ENCODE measurements at regions not wholly inside any gene's neighbourhood (a gene's known extent, or its start where the extent isn't known, plus 50 kb on each side); places are given as distances from the start of the nearest gene placed in this dataset.

DNA sequence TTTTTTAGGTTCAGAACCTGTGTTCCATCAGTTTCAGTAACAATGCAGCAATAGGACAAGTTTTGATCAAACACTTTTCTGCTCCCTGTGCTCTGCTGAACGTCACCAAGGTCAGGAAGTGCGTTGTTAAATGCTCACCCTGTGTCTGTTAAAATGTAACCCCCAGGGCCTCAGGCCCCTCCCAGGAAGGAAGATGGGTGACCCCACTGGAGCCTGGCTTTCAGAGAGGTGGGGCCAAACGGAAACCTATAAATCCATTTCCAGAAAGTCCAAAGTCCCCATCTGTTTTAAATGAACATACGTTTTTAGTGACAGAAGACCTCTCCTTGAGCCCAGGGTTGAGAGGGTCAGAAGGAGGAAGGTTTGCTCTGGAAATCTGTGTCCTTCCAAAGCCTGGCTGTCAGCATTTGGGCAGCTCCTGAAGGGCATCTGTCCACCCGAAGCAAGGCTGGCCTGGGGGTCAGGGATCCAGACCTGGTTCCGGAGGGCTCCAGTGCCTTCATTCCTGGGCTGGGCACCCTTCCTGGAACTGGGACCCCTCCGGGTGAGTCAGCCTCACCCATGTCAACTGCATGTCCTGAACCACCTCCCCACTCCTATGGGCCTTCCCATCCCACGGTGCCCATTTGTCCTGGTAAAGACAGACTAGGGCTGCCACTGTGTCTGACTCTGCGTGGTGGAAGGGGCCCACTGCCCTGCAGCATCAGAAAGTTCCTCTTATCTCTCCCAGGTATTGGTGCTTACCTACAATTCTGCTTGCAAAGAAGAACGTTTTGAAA, 117.4 kb upstream of the COPS8 start:
- FAIRE-seq (no peak), DNase-seq (peak; percentile 73 to 95)
- H3K27me3 ChIP-seq (ENCODE audit: control insufficient read depth in 3 of 3, insufficient read depth in 3 of 3, low read length in 3 of 3), result no peaks in the 10 kb centered on the region
- WGBS, 3 donors, result 27 to 50% (median 41%) methylated on average over 10 of the region's 10 CpGs
- H3K36me3 ChIP-seq (ENCODE audit: control insufficient read depth in 3 of 3, insufficient read depth in 2 of 3, low read depth in 1 of 3, low read length in 3 of 3), result no peaks in the 10 kb centered on the region
- peaks cover 6 to 63% (median 25%) of the 10 kb centered on the region in 3 donors for H3K4me1 ChIP-seq (ENCODE audit: control insufficient read depth in 3 of 3, insufficient read depth in 2 of 3, low read depth in 1 of 3, low read length in 2 of 3)
- peaks cover 0 to 2% of the 10 kb centered on the region in 2 donors for H3K9me3 ChIP-seq (ENCODE audit: control insufficient read depth in 2 of 2, insufficient read depth in 1 of 2, low read depth in 1 of 2, low read length in 1 of 2)
- H3K4me3 ChIP-seq (ENCODE audit: low read depth in 1 of 3, low read length in 3 of 3), result peak overlapping the region in 2 of 3 donors; percentile 14 to 32
- peak overlapping the region; percentile 67 to 95 (median 90) for H3K27ac ChIP-seq (ENCODE audit: low read depth in 1 of 3, low read length in 2 of 3)

DNA sequence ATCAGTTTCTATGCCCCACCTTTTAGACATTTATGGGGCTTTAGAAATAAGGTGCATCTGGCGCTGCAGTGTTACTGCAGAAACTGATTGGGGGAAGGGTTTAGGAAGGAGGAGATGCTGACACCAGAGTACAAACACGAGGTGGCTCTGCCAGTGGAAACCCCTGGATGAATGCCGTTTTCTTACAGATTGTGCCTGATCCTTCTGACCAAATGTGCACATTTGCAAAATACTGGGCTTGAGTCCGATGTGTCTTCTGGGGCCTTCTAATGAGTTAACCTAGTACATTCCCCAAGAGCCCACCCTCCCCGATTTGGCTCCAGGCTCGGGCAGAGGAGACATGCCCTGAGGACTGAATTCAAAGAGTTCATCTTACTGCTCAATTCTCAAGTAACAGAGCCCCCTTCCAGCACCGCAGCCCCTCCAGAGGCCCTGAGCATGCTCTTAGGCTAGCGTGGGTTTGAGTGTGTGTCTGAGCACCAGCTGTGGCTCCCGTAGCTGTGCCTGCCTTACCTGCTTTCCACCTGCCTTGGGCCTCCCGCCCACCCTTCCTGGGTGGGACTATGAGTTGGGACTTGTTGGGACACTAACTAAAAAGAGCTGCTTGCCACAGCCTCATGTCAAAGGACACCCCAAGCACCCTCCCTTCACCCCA, 116.7 kb upstream of the COPS8 start:
- Histone ChIP-seq H3K27me3 (ENCODE audit: control insufficient read depth in 3 of 3, insufficient read depth in 3 of 3, low read length in 3 of 3) (no peaks in the 10 kb centered on the region), H3K36me3 (ENCODE audit: control insufficient read depth in 3 of 3, insufficient read depth in 2 of 3, low read depth in 1 of 3, low read length in 3 of 3) (no peaks in the 10 kb centered on the region), H3K9me3 (ENCODE audit: control insufficient read depth in 2 of 2, insufficient read depth in 1 of 2, low read depth in 1 of 2, low read length in 1 of 2) (peaks cover 0 to 2% of the 10 kb centered on the region in 2 donors), H3K27ac (ENCODE audit: low read depth in 1 of 3, low read length in 2 of 3) (peak overlapping the region; percentile 67 to 95 (median 90)), H3K4me1 (ENCODE audit: control insufficient read depth in 3 of 3, insufficient read depth in 2 of 3, low read depth in 1 of 3, low read length in 2 of 3) (peaks cover 6 to 70% (median 25%) of the 10 kb centered on the region in 3 donors), H3K4me3 (ENCODE audit: low read depth in 1 of 3, low read length in 3 of 3) (peak overlapping the region in 1 of 3 donors; percentile 32)
- no peak for FAIRE-seq
- 67 to 86% (median 70%) methylated on average over 10 of the region's 10 CpGs for WGBS, 3 donors
- peak in 1 of 2 donors; percentile 38 for DNase-seq

DNA sequence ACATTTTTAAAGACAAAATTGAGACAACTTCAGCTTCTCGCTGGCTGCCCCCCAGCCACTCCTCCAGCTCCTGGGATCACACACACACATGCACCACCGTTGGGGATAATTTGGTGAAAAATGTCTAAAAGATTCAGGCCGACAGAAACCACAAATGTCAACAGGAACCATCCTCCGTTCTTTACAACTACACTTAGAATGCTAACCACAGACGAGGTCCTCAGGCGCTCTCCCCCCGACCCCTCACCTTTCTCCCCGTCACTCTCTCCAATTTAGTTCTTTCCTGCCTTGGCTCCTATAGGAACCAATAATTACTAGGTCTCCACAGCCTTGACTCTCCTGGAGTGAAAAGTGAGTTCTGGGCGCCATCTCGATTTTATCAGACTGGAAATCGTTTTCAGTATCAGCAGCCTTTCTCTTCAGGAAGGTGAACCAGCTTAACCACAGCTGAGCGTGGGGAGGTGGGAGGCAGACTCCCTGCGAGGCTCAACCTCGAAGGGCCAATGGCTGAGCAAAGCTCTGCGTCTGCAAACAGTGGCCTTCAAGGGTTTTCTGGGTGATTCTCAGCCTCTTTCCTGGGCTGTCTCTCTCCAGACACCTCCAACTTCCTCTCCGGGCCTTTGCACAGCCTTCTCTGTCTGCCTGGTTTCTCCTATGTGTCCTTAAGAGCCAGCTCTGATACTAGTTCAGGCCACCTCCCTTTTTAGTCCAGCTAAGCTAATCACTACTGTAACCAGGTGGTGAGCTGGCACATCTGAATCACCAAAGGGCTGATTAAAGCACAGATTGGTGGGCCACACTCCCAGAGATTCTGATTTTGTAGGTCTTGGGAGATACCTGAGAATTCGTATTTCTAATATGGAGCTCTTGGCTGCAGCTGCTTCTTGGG, 115.7 kb upstream of the COPS8 start:
- 69 to 83% (median 70%) methylated on average over 17 of the region's 17 CpGs for WGBS, 3 donors
- no peak for FAIRE-seq
- peaks cover 0 to 2% of the 10 kb centered on the region in 2 donors for H3K9me3 ChIP-seq (ENCODE audit: control insufficient read depth in 2 of 2, insufficient read depth in 1 of 2, low read depth in 1 of 2, low read length in 1 of 2)
- H3K36me3 ChIP-seq (ENCODE audit: control insufficient read depth in 3 of 3, insufficient read depth in 2 of 3, low read depth in 1 of 3, low read length in 3 of 3), result no peaks in the 10 kb centered on the region
- H3K27me3 ChIP-seq (ENCODE audit: control insufficient read depth in 3 of 3, insufficient read depth in 3 of 3, low read length in 3 of 3), result no peaks in the 10 kb centered on the region
- peak in 1 of 2 donors; percentile 4 for DNase-seq
- peaks cover 6 to 75% (median 25%) of the 10 kb centered on the region in 3 donors for H3K4me1 ChIP-seq (ENCODE audit: control insufficient read depth in 3 of 3, insufficient read depth in 2 of 3, low read depth in 1 of 3, low read length in 2 of 3)
- H3K27ac ChIP-seq (ENCODE audit: low read depth in 1 of 3, low read length in 2 of 3), result peak overlapping the region; percentile 41 to 95 (median 90)
- no peak overlapping the region for H3K4me3 ChIP-seq (ENCODE audit: low read depth in 1 of 3, low read length in 3 of 3)

DNA sequence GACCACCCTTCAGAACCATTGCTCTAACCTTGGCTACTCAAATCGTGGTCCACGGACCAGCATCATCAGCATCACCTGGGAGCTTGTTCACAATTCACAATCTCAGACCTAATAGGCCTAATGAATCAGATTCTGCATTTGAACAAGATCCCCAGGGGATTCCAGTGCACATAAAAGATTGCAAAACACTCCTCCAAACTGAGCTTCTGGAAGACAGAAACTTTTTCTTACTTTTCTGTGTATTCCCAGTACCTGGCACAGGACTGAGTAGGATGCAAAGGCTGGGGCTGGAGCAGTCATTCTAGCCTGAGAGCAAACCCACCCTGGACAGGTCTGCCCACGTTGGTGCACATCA, 115.1 kb upstream of the COPS8 start:
- no peaks in the 10 kb centered on the region for H3K27me3 ChIP-seq (ENCODE audit: control insufficient read depth in 3 of 3, insufficient read depth in 3 of 3, low read length in 3 of 3)
- H3K9me3 ChIP-seq (ENCODE audit: control insufficient read depth in 2 of 2, insufficient read depth in 1 of 2, low read depth in 1 of 2, low read length in 1 of 2), result peaks cover 0 to 2% of the 10 kb centered on the region in 2 donors
- H3K4me3 ChIP-seq (ENCODE audit: low read depth in 1 of 3, low read length in 3 of 3), result no peak overlapping the region
- no peaks in the 10 kb centered on the region for H3K36me3 ChIP-seq (ENCODE audit: control insufficient read depth in 3 of 3, insufficient read depth in 2 of 3, low read depth in 1 of 3, low read length in 3 of 3)
- WGBS, 3 donors, result 89 to 96% (median 93%) methylated on average over 3 of the region's 3 CpGs
- DNase-seq, result no peak
- H3K4me1 ChIP-seq (ENCODE audit: control insufficient read depth in 3 of 3, insufficient read depth in 2 of 3, low read depth in 1 of 3, low read length in 2 of 3), result peaks cover 6 to 75% (median 25%) of the 10 kb centered on the region in 3 donors
- H3K27ac ChIP-seq (ENCODE audit: low read depth in 1 of 3, low read length in 2 of 3), result peak overlapping the region in 2 of 3 donors; percentile 10 to 95
- FAIRE-seq, result no peak

DNA sequence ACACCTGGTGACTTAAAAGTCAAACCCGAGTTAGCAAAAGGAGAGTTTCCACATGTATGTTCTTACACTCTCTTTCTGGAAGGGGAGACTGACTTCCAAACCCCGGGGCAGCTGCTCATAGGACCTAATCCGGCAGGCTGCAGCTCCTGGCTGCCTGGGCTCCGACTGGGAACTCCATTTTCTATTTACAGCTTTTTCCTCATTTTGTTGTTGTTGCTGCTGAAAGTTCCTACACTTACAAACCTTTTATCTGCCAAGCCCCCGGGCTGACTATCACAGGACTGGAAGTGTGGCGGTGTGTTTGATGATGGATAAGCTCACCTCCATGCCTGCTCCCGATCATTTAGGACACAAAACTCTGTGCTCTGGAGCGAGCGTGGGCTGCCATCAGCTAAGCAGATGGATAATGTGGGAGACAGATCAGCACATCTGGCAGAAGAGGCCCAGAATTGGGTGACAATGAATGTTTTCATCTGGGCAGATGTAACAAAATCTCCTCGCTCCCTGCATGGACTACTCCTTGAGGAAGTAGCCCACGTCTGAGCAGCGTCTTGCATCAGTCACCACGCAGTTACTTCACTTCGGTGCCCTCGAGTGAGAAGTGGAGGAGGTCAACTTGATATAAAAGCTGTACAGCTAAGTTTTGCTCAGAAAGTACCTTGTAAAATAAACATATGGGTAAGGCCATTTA, 114.4 kb upstream of the COPS8 start:
- no peak overlapping the region for H3K4me3 ChIP-seq (ENCODE audit: low read depth in 1 of 3, low read length in 3 of 3)
- no peaks in the 10 kb centered on the region for H3K27me3 ChIP-seq (ENCODE audit: control insufficient read depth in 3 of 3, insufficient read depth in 3 of 3, low read length in 3 of 3)
- no peak for FAIRE-seq
- WGBS, 3 donors, result 79 to 84% (median 80%) methylated on average over 15 of the region's 15 CpGs
- H3K27ac ChIP-seq (ENCODE audit: low read depth in 1 of 3, low read length in 2 of 3), result peak overlapping the region in 1 of 3 donors; percentile 10
- peaks cover 0 to 2% of the 10 kb centered on the region in 2 donors for H3K9me3 ChIP-seq (ENCODE audit: control insufficient read depth in 2 of 2, insufficient read depth in 1 of 2, low read depth in 1 of 2, low read length in 1 of 2)
- H3K36me3 ChIP-seq (ENCODE audit: control insufficient read depth in 3 of 3, insufficient read depth in 2 of 3, low read depth in 1 of 3, low read length in 3 of 3), result no peaks in the 10 kb centered on the region
- peaks cover 6 to 77% (median 25%) of the 10 kb centered on the region in 3 donors for H3K4me1 ChIP-seq (ENCODE audit: control insufficient read depth in 3 of 3, insufficient read depth in 2 of 3, low read depth in 1 of 3, low read length in 2 of 3)
- DNase-seq, result no peak

DNA sequence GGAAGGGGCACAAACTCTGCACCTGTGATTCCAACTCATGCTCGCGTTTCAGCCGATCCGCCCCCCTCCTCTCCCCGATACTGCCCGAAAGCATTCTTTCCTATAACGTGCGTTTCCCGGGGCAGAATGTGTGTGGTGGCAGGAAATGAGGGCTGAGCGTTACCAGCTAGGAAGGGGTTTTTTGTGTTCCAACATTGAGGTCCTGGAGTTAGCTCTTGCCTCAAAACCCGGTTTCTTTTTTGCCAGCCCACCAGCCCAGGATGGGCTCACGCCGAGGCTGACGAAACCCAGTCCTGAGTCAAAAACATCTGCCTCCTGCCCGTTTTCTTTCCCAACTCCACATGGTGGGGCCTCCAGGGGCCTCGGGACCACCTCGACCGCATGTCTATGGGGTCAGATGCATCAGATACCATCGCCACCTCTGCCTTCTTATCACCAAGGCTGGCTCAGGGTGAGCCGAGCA, 113.7 kb upstream of the COPS8 start:
- WGBS, 3 donors, result 84 to 89% (median 84%) methylated on average over 19 to 20 of the region's 20 CpGs
- H3K4me3 ChIP-seq (ENCODE audit: low read depth in 1 of 3, low read length in 3 of 3), result no peak overlapping the region
- FAIRE-seq, result no peak
- no peak for DNase-seq
- peak overlapping the region in 2 of 3 donors; percentile 71 to 97 for H3K27ac ChIP-seq (ENCODE audit: low read depth in 1 of 3, low read length in 2 of 3)
- H3K27me3 ChIP-seq (ENCODE audit: control insufficient read depth in 3 of 3, insufficient read depth in 3 of 3, low read length in 3 of 3), result no peaks in the 10 kb centered on the region
- no peaks in the 10 kb centered on the region for H3K36me3 ChIP-seq (ENCODE audit: control insufficient read depth in 3 of 3, insufficient read depth in 2 of 3, low read depth in 1 of 3, low read length in 3 of 3)
- peaks cover 0 to 2% of the 10 kb centered on the region in 2 donors for H3K9me3 ChIP-seq (ENCODE audit: control insufficient read depth in 2 of 2, insufficient read depth in 1 of 2, low read depth in 1 of 2, low read length in 1 of 2)
- peaks cover 6 to 81% (median 25%) of the 10 kb centered on the region in 3 donors for H3K4me1 ChIP-seq (ENCODE audit: control insufficient read depth in 3 of 3, insufficient read depth in 2 of 3, low read depth in 1 of 3, low read length in 2 of 3)

DNA sequence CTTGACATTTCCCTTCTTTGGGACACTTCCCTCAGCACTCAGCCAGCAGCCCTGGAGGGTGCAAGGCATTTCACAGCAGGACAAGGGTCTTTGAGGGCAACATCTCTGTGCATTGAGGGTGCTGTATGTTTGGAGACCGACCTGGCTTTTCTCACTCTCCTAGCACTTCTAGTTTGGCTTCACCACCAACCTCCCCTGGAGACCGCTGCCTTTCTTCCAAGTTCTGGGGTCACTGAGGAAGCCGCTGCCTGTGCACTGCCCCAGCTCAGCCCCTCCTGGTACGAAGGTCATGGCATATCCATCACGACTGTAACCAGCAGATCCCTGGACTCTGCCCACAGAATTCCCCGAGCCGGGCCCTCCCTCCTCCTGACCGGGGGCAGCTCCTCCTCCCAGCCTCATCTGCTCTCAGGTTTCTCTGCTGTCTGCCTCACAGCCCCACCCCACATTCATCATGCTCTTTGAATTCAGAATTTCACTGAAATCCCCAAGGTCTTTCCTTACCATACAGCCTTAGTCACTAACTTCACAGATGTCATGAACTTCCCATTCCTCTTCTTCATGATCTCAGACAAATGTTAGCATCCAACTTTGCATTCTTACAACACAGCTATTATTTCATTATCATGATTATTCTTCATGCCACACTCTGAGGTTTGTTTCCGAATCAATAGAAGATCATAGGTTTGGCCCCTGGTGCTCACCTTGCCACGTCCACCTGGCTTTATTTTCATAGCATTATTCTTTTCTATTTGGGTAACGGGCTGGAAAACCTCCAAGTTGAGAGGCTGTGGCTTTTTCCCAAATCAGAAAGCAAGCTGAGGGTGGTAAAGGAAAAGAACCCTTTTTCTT, 113.0 kb upstream of the COPS8 start:
- H3K4me3 ChIP-seq (ENCODE audit: low read depth in 1 of 3, low read length in 3 of 3), result no peak overlapping the region
- peaks cover 6 to 80% (median 21%) of the 10 kb centered on the region in 3 donors for H3K4me1 ChIP-seq (ENCODE audit: control insufficient read depth in 3 of 3, insufficient read depth in 2 of 3, low read depth in 1 of 3, low read length in 2 of 3)
- FAIRE-seq (no peak), DNase-seq (peak; percentile 85 to 95)
- no peaks in the 10 kb centered on the region for H3K9me3 ChIP-seq (ENCODE audit: control insufficient read depth in 2 of 2, insufficient read depth in 1 of 2, low read depth in 1 of 2, low read length in 1 of 2)
- H3K27me3 ChIP-seq (ENCODE audit: control insufficient read depth in 3 of 3, insufficient read depth in 3 of 3, low read length in 3 of 3), result no peaks in the 10 kb centered on the region
- H3K27ac ChIP-seq (ENCODE audit: low read depth in 1 of 3, low read length in 2 of 3), result peak overlapping the region; percentile 71 to 97 (median 75)
- WGBS, 3 donors, result 20 to 59% (median 30%) methylated on average over 11 of the region's 11 CpGs
- no peaks in the 10 kb centered on the region for H3K36me3 ChIP-seq (ENCODE audit: control insufficient read depth in 3 of 3, insufficient read depth in 2 of 3, low read depth in 1 of 3, low read length in 3 of 3)

Measured in small intestine (tissue), 7 donors.